ENCODE measurements at regions not wholly inside any gene's neighbourhood (a gene's known extent, or its start where the extent isn't known, plus 50 kb on each side); places are given as distances from the start of the nearest gene placed in this dataset.

DNA sequence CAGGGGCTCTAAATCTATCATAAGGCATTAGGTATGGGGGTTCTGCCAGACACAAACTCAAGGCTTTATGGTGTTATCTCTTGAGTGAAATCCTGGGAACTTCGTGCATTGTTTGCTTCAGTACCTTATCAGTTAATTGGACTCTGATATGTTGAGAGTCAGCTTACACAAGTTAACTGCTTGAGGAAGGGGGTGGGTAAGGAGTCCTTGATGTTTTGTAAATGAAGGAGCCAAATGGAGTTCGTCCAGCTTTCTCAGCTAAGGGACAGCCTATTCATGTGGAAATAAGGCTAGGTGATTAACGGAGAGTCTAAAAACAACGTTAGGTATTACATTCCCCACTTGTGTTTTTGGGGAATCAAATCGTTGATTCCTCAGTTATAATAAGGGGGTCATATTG lies 157.4 kb downstream of the TRIM27 start:
- TF ChIP-seq EZH2 (IDR thresholded peaks at IDR 0.05; ENCODE audit: insufficient read depth, low read length) = no peak
- TF ChIP-seq, protein P1, sequence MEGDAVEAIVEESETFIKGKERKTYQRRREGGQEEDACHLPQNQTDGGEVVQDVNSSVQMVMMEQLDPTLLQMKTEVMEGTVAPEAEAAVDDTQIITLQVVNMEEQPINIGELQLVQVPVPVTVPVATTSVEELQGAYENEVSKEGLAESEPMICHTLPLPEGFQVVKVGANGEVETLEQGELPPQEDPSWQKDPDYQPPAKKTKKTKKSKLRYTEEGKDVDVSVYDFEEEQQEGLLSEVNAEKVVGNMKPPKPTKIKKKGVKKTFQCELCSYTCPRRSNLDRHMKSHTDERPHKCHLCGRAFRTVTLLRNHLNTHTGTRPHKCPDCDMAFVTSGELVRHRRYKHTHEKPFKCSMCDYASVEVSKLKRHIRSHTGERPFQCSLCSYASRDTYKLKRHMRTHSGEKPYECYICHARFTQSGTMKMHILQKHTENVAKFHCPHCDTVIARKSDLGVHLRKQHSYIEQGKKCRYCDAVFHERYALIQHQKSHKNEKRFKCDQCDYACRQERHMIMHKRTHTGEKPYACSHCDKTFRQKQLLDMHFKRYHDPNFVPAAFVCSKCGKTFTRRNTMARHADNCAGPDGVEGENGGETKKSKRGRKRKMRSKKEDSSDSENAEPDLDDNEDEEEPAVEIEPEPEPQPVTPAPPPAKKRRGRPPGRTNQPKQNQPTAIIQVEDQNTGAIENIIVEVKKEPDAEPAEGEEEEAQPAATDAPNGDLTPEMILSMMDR (IDR thresholded peaks at IDR 0.05; ENCODE audit: insufficient read depth, low read depth, low read length) = no peak
- Histone ChIP-seq H3K27ac (ENCODE audit: low read depth, low read length) (no peak overlapping the region), H3K36me3 (ENCODE audit: insufficient read depth, low read length) (no peaks in the 10 kb centered on the region), H3K4me3 (ENCODE audit: insufficient read depth, low read depth, low read length) (no peak overlapping the region), H3K79me2 (ENCODE audit: insufficient read depth, low read length) (no peaks in the 10 kb centered on the region), H3K9me3 (ENCODE audit: insufficient read depth, low read depth, low read length) (peaks cover 3% of the 10 kb centered on the region), H3K4me1 (ENCODE audit: insufficient read depth, low read length) (no peaks in the 10 kb centered on the region), H4K20me1 (ENCODE audit: insufficient read depth, low read length) (no peaks in the 10 kb centered on the region), H3K9ac (ENCODE audit: low read length) (no peak overlapping the region), H3K4me2 (ENCODE audit: low read length) (no peak overlapping the region), H3K27me3 (ENCODE audit: insufficient read depth, low read length) (peaks cover 68% of the 10 kb centered on the region), H2AFZ (ENCODE audit: low read depth, low read length) (no peak overlapping the region)
- Mint-ChIP-seq H3K36me3 (ENCODE audit: low read depth, unreplicated experiment) (no peaks in the 10 kb centered on the region), H3K27ac (ENCODE audit: unreplicated experiment) (no peak overlapping the region), H3K4me1 (ENCODE audit: low read depth, unreplicated experiment) (peaks cover 4% of the 10 kb centered on the region), H3K9me3 (ENCODE audit: unreplicated experiment) (peaks cover 41% of the 10 kb centered on the region), H3K27me3 (ENCODE audit: low read depth, unreplicated experiment) (peaks cover 90% of the 10 kb centered on the region), H3K4me3 (ENCODE audit: unreplicated experiment) (no peak overlapping the region)
- FAIRE-seq = no peak
- DNase-seq (ENCODE audit: low read depth) = no peak

DNA sequence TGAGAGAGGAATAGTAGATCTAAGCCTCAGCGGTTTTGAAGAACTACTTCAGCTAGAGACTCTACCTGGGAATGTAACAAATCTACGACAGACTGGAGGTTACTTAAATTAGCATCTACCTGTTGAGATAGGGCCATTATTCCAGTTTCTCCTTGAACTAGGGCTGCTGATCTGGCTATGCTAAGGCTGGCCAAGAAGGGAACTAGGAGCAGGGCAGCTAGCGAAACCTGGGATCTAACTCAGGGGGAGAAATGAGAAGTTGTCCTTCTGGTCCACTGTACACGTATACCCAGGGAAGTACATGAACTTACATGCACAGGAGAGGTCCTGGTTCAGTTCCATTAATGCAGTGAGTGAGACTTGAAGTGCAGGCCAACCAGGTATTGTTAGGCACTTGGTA lies 156.7 kb downstream of the TRIM27 start:
- Histone ChIP-seq H3K4me1 (ENCODE audit: insufficient read depth, low read length) (no peaks in the 10 kb centered on the region), H3K4me2 (ENCODE audit: low read length) (no peak overlapping the region), H3K9ac (ENCODE audit: low read length) (no peak overlapping the region), H3K36me3 (ENCODE audit: insufficient read depth, low read length) (no peaks in the 10 kb centered on the region), H3K27ac (ENCODE audit: low read depth, low read length) (no peak overlapping the region), H3K9me3 (ENCODE audit: insufficient read depth, low read depth, low read length) (peaks cover 3% of the 10 kb centered on the region), H3K4me3 (ENCODE audit: insufficient read depth, low read depth, low read length) (no peak overlapping the region), H4K20me1 (ENCODE audit: insufficient read depth, low read length) (no peaks in the 10 kb centered on the region), H2AFZ (ENCODE audit: low read depth, low read length) (no peak overlapping the region), H3K27me3 (ENCODE audit: insufficient read depth, low read length) (peaks cover 75% of the 10 kb centered on the region), H3K79me2 (ENCODE audit: insufficient read depth, low read length) (no peaks in the 10 kb centered on the region)
- Mint-ChIP-seq H3K36me3 (ENCODE audit: low read depth, unreplicated experiment) (no peaks in the 10 kb centered on the region), H3K27ac (ENCODE audit: unreplicated experiment) (no peak overlapping the region), H3K4me1 (ENCODE audit: low read depth, unreplicated experiment) (peaks cover 4% of the 10 kb centered on the region), H3K9me3 (ENCODE audit: unreplicated experiment) (peaks cover 41% of the 10 kb centered on the region), H3K4me3 (ENCODE audit: unreplicated experiment) (no peak overlapping the region), H3K27me3 (ENCODE audit: low read depth, unreplicated experiment) (peaks cover 94% of the 10 kb centered on the region)
- FAIRE-seq (no peak), DNase-seq (ENCODE audit: low read depth) (no peak)
- TF ChIP-seq, protein P1 (IDR thresholded peaks at IDR 0.05; ENCODE audit: insufficient read depth, low read depth, low read length) = no peak
- no peak for TF ChIP-seq EZH2 (IDR thresholded peaks at IDR 0.05; ENCODE audit: insufficient read depth, low read length)

DNA sequence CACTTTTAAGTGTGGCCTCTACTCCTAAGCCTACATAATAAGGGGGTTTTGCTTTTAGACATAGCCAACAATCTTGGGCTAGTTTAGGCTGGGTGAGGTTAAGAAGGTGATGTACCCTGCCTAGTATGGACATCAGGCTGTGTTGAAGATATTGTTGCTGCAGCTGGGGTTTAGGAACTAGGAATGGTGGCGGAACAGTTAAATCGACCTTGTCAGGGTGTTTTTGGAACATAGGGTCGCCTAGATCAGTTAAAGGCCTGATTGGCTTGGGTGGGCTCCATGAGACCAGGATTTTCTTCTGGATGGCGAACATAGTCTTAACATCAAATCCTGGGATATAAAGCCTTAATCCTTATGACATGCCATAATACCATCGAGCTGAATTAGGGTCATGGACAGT lies 156.1 kb downstream of the TRIM27 start:
- FAIRE-seq (no peak), DNase-seq (ENCODE audit: low read depth) (no peak)
- Histone ChIP-seq H3K9me3 (ENCODE audit: insufficient read depth, low read depth, low read length) (peaks cover 3% of the 10 kb centered on the region), H3K9ac (ENCODE audit: low read length) (no peak overlapping the region), H3K4me1 (ENCODE audit: insufficient read depth, low read length) (no peaks in the 10 kb centered on the region), H2AFZ (ENCODE audit: low read depth, low read length) (no peak overlapping the region), H3K27me3 (ENCODE audit: insufficient read depth, low read length) (peaks cover 80% of the 10 kb centered on the region), H3K36me3 (ENCODE audit: insufficient read depth, low read length) (no peaks in the 10 kb centered on the region), H3K4me3 (ENCODE audit: insufficient read depth, low read depth, low read length) (no peak overlapping the region), H3K79me2 (ENCODE audit: insufficient read depth, low read length) (no peaks in the 10 kb centered on the region), H3K4me2 (ENCODE audit: low read length) (no peak overlapping the region), H3K27ac (ENCODE audit: low read depth, low read length) (no peak overlapping the region), H4K20me1 (ENCODE audit: insufficient read depth, low read length) (no peaks in the 10 kb centered on the region)
- TF ChIP-seq, protein P1 (IDR thresholded peaks at IDR 0.05; ENCODE audit: insufficient read depth, low read depth, low read length) = no peak
- TF ChIP-seq EZH2 (IDR thresholded peaks at IDR 0.05; ENCODE audit: insufficient read depth, low read length) = no peak
- no peak overlapping the region for H3K4me3 Mint-ChIP-seq (ENCODE audit: unreplicated experiment)
- no peak overlapping the region for H3K27ac Mint-ChIP-seq (ENCODE audit: unreplicated experiment)
- peaks cover 41% of the 10 kb centered on the region for H3K9me3 Mint-ChIP-seq (ENCODE audit: unreplicated experiment)
- H3K27me3 Mint-ChIP-seq (ENCODE audit: low read depth, unreplicated experiment) = peaks cover 97% of the 10 kb centered on the region
- peaks cover 4% of the 10 kb centered on the region for H3K4me1 Mint-ChIP-seq (ENCODE audit: low read depth, unreplicated experiment)
- no peaks in the 10 kb centered on the region for H3K36me3 Mint-ChIP-seq (ENCODE audit: low read depth, unreplicated experiment)
